ENCODE measurements at regions not wholly inside any gene's neighbourhood (a gene's known extent, or its start where the extent isn't known, plus 50 kb on each side); places are given as distances from the start of the nearest gene placed in this dataset.
"Not testable (repeated sequence)": the region's sequence is repeated elsewhere in the genome, so short reads cannot be mapped to it uniquely, and the experiment has no call there.

DNA sequence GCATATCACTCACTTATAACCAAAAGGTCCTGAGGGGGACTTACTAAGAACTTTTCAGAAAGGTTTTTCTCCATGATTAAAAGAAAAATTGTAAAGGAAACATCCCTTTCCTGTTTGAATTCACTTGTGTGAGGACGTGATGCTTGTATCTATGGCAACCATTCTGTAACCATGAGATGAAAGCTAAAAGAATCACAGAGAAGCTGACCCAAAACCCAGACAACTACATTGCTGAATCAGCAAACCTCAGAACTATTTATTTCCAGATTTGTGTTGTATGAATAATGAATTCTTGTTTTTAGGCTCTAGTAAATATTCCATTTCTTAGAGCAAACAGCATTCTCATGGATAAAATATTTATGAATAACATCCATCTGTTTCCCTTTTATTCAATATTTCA lies 91.2 kb downstream of the RCHY1 start:
- H3K27ac ChIP-seq (ENCODE audit: low read depth, low read length, severe bottlenecking), result no peak overlapping the region
- H3K4me1 ChIP-seq (ENCODE audit: control insufficient read depth, insufficient read depth, low read length, poor library complexity, severe bottlenecking), result no peaks in the 10 kb centered on the region
- H3K4me3 ChIP-seq (ENCODE audit: extremely low read depth, insufficient read depth, low read length, poor library complexity, severe bottlenecking), result no peak overlapping the region
- no peaks in the 10 kb centered on the region for H3K36me3 ChIP-seq (ENCODE audit: control insufficient read depth, insufficient read depth, low read length)
- WGBS, 2 experiments (ENCODE audit: insufficient coverage in 2 of 2), result 60% methylated on average over 1 of the region's 1 CpG; no CpG with 5 or more reads in 1 of the 2 experiments
- H3K9me3 ChIP-seq (ENCODE audit: control insufficient read depth, low read length), result peaks cover 2% of the 10 kb centered on the region

DNA sequence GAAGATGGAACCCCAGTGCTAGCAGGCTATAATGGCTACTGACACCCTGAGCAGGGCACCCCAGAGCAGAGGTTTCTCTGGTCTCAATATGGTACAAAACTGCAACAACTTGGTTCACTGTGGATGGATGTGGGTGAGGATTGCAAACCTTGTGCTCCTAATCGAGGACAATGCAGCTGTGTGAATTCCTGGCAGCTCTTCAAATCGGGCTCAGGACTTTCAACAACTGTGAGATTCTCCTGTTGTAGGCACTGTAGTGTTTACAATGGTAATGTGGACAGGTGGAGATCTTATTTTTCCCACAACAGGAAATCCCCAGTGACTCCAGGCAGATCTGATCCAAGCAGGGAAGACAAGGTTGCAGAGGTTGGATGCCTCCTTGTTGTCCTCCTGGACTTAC lies 101.5 kb downstream of the RCHY1 start:
- Histone ChIP-seq H3K27ac (ENCODE audit: low read depth, low read length, severe bottlenecking) (no peak overlapping the region), H3K4me1 (ENCODE audit: control insufficient read depth, insufficient read depth, low read length, poor library complexity, severe bottlenecking) (no peaks in the 10 kb centered on the region), H3K36me3 (ENCODE audit: control insufficient read depth, insufficient read depth, low read length) (no peaks in the 10 kb centered on the region), H3K9me3 (ENCODE audit: control insufficient read depth, low read length) (no peaks in the 10 kb centered on the region), H3K4me3 (ENCODE audit: extremely low read depth, insufficient read depth, low read length, poor library complexity, severe bottlenecking) (no peak overlapping the region)
- WGBS, 2 experiments (ENCODE audit: insufficient coverage in 2 of 2), result 90 to 100% methylated on average over 1 to 2 of the region's 2 CpGs

DNA sequence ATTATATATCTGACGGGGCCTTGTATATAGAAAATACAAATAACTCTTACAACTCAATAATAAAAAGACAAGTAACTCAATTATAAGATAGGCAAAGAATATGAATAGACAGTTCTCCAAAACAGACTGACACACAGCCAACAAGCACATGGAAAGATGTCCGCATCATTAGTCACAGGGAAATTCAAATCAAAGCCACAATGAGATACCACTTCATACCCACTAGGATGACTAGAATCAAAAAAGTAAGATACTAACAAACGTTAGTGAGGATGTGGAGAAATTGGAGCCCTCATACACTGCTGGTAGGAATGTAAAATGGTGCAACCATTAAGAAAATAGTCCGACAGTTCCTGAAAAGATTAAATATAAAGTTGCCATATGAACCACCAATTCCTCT lies 115.7 kb downstream of the RCHY1 start:
- Histone ChIP-seq H3K27ac (ENCODE audit: low read depth, low read length, severe bottlenecking) (no peak overlapping the region), H3K4me1 (ENCODE audit: control insufficient read depth, insufficient read depth, low read length, poor library complexity, severe bottlenecking) (no peaks in the 10 kb centered on the region), H3K4me3 (ENCODE audit: extremely low read depth, insufficient read depth, low read length, poor library complexity, severe bottlenecking) (no peak overlapping the region), H3K9me3 (ENCODE audit: control insufficient read depth, low read length) (no peaks in the 10 kb centered on the region), H3K36me3 (ENCODE audit: control insufficient read depth, insufficient read depth, low read length) (no peaks in the 10 kb centered on the region)
- no CpG with 5 or more reads among the region's 4 CpGs for WGBS, 2 experiments (ENCODE audit: insufficient coverage in 2 of 2)

DNA sequence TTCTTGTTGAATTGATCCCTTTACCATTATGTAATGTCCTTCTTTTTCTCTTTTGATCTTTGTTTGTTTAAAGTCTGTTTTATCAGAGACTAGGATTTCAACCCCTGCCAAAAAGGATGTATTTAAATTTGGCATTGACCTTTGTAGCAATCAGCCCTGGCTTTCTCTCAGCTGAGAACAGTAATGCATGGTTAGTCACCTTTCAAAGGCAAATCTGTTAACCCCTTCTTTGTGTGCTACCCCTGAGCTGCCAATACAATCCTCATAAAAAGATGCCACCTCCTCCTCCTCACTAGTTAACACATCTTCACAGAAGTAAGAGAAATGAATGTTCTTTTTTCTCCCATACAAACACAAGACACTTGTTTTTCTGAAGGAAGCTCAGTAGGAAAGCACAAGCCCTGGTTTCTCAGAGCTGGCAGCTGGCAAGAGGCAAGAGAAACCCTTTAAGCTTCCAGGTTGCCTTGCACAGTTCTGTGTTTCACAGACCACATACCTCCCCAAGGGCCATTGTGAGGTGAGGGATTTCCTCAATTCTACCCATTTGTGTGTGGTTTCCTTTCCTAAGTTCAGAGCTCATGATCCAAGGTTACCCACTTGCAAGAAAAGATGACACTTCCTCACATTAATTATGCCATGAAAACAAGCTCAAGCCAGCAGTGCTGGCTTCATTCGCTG lies 122.6 kb downstream of the RCHY1 start:
- H3K4me1 ChIP-seq (ENCODE audit: control insufficient read depth, insufficient read depth, low read length, poor library complexity, severe bottlenecking), result no peaks in the 10 kb centered on the region
- H3K9me3 ChIP-seq (ENCODE audit: control insufficient read depth, low read length), result no peaks in the 10 kb centered on the region
- H3K36me3 ChIP-seq (ENCODE audit: control insufficient read depth, insufficient read depth, low read length), result no peaks in the 10 kb centered on the region
- H3K27ac ChIP-seq (ENCODE audit: low read depth, low read length, severe bottlenecking), result no peak overlapping the region
- WGBS, 2 experiments (ENCODE audit: insufficient coverage in 2 of 2), result 88 to 93% methylated on average over 1 of the region's 1 CpG
- no peak overlapping the region for H3K4me3 ChIP-seq (ENCODE audit: extremely low read depth, insufficient read depth, low read length, poor library complexity, severe bottlenecking)

DNA sequence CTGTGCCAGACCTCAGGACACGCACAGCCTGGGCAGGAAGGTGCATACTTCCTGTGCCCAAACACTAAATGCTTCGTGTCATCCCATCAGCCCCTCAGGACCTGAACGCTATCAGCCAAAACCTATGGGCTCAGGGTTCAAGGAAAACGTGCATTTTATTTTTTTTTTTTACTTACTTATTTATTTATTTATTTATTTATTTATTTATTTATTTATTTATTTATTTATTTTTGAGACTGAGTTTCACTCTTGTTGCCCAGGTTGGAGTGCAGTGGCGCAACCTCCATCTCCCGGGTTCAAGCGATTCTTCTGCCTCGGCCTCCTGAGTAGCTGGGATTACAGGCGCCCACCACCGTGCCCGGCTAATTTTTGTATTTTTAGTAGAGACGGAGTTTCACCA lies 127.8 kb downstream of the RCHY1 start:
- H3K27ac ChIP-seq (ENCODE audit: low read depth, low read length, severe bottlenecking); H3K9me3 ChIP-seq (ENCODE audit: control insufficient read depth, low read length); H3K4me3 ChIP-seq (ENCODE audit: extremely low read depth, insufficient read depth, low read length, poor library complexity, severe bottlenecking); H3K4me1 ChIP-seq (ENCODE audit: control insufficient read depth, insufficient read depth, low read length, poor library complexity, severe bottlenecking); H3K36me3 ChIP-seq (ENCODE audit: control insufficient read depth, insufficient read depth, low read length): not testable (repeated sequence)
- 89 to 100% methylated on average over 5 of the region's 12 CpGs for WGBS, 2 experiments (ENCODE audit: insufficient coverage in 2 of 2)

DNA sequence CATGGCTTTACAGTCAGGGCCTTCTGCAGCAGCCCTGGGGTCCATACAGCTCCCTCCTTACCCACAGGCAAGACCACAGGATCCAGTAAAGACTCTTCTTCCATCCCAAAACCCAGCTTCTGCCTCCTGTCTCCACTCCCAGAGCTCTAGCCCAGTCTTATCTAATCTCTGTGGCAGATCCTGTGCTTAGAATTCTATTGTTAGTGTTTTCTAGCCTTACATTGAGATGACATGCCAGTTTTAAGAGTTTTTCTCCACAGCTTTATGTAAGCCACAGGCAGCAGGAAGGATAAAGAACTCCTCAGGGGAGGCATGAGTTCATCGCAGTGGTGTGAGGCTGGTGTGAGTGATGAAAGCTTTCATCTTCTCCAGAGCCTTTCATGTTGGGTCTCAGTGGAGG lies 129.1 kb downstream of the RCHY1 start:
- 60% methylated on average over 1 of the region's 1 CpG; no CpG with 5 or more reads in 1 of the 2 experiments for WGBS, 2 experiments (ENCODE audit: insufficient coverage in 2 of 2)
- Histone ChIP-seq H3K36me3 (ENCODE audit: control insufficient read depth, insufficient read depth, low read length) (no peaks in the 10 kb centered on the region), H3K9me3 (ENCODE audit: control insufficient read depth, low read length) (no peaks in the 10 kb centered on the region), H3K4me1 (ENCODE audit: control insufficient read depth, insufficient read depth, low read length, poor library complexity, severe bottlenecking) (no peaks in the 10 kb centered on the region), H3K27ac (ENCODE audit: low read depth, low read length, severe bottlenecking) (peak overlapping the region; percentile 11), H3K4me3 (ENCODE audit: extremely low read depth, insufficient read depth, low read length, poor library complexity, severe bottlenecking) (no peak overlapping the region)

DNA sequence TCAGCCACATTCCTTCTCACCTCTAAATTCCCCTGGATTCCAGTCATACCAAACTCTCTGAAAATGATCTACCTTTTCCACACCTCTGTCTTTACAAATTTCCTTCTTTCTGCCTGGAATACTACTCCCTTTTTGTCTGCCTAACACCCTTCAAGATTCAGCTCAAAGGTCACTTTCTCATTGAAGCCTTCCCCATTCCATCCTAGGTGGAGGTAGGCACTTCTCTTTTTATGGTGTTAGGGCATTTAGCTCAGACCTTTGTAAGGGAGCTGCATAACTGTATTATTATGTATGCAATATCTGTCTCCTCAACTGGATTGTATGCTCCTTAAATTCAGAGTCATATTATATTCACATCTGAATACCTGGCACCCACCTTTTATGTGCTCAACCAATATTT lies 137.7 kb downstream of the RCHY1 start:
- H3K9me3 ChIP-seq (ENCODE audit: control insufficient read depth, low read length), result peaks cover 10% of the 10 kb centered on the region
- no peaks in the 10 kb centered on the region for H3K36me3 ChIP-seq (ENCODE audit: control insufficient read depth, insufficient read depth, low read length)
- H3K4me1 ChIP-seq (ENCODE audit: control insufficient read depth, insufficient read depth, low read length, poor library complexity, severe bottlenecking), result no peaks in the 10 kb centered on the region
- H3K4me3 ChIP-seq (ENCODE audit: extremely low read depth, insufficient read depth, low read length, poor library complexity, severe bottlenecking), result no peak overlapping the region
- H3K27ac ChIP-seq (ENCODE audit: low read depth, low read length, severe bottlenecking), result no peak overlapping the region

DNA sequence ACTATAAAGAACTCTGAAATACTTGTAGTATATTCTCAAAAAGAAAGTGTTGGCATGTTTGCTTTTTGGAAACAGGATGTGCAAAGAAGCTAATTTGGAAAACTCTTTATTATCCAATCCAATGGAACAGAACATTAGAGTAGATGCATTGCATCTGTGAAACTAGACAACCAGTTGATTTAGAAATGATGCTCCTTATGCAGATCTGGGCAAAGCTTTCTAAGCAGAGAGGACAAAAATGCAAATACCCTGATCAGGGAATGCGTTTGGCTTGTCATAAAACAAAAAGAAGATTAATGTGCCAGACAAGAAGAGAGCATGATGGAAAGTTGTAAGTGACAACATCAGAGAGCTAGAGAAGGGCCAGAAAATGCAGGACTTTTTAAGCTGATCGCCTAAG lies 142.3 kb downstream of the RCHY1 start:
- no peak overlapping the region for H3K4me3 ChIP-seq (ENCODE audit: extremely low read depth, insufficient read depth, low read length, poor library complexity, severe bottlenecking)
- WGBS, 2 experiments (ENCODE audit: insufficient coverage in 2 of 2), result 88 to 90% methylated on average over 1 of the region's 2 CpGs
- H3K27ac ChIP-seq (ENCODE audit: low read depth, low read length, severe bottlenecking), result no peak overlapping the region
- H3K36me3 ChIP-seq (ENCODE audit: control insufficient read depth, insufficient read depth, low read length), result no peaks in the 10 kb centered on the region
- H3K9me3 ChIP-seq (ENCODE audit: control insufficient read depth, low read length), result no peaks in the 10 kb centered on the region
- no peaks in the 10 kb centered on the region for H3K4me1 ChIP-seq (ENCODE audit: control insufficient read depth, insufficient read depth, low read length, poor library complexity, severe bottlenecking)

DNA sequence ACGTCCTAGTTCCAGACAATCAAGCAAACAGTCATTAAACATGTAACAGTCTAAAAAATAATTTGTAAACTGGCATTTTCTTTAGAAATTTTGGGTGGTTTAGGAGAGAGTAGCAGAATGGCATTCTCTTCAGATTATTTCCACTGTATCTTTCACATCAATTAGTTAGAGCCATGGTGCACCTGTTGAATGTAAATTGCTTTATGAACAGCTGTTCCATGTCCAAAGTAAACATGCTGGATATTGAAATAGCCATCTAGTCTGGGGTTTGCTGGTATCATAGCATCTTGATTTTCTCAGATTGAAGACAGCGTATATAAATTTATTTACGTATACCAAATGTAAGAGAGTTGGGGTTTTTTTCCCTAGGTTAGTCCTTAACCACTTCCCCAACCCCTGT lies 143.6 kb downstream of the RCHY1 start:
- no peaks in the 10 kb centered on the region for H3K4me1 ChIP-seq (ENCODE audit: control insufficient read depth, insufficient read depth, low read length, poor library complexity, severe bottlenecking)
- H3K36me3 ChIP-seq (ENCODE audit: control insufficient read depth, insufficient read depth, low read length), result no peaks in the 10 kb centered on the region
- no peak overlapping the region for H3K4me3 ChIP-seq (ENCODE audit: extremely low read depth, insufficient read depth, low read length, poor library complexity, severe bottlenecking)
- H3K27ac ChIP-seq (ENCODE audit: low read depth, low read length, severe bottlenecking), result no peak overlapping the region
- H3K9me3 ChIP-seq (ENCODE audit: control insufficient read depth, low read length), result no peaks in the 10 kb centered on the region
- WGBS, 2 experiments (ENCODE audit: insufficient coverage in 2 of 2), result no CpG with 5 or more reads among the region's 3 CpGs

DNA sequence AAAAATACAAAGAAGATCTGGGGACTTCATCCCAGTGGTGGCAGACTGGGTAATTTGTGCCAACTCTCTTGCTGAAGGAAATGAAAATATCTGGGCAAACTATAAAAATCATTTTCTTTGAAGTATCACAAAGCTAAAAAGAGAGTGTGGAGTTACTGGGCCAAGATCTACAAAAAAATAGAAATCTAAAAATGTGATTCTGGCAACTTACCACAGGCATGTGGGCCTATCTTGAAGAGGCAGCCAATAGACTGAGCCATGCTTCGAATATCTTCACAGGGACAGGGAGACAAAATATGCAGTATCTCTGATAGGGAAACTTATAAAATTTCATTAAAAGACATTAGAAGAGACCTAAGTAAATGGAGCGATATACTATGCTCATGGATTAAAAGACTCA lies 168.8 kb downstream of the RCHY1 start:
- Histone ChIP-seq H3K9me3 (ENCODE audit: control insufficient read depth, low read length) (no peaks in the 10 kb centered on the region), H3K4me3 (ENCODE audit: extremely low read depth, insufficient read depth, low read length, poor library complexity, severe bottlenecking) (no peak overlapping the region), H3K36me3 (ENCODE audit: control insufficient read depth, insufficient read depth, low read length) (no peaks in the 10 kb centered on the region), H3K27ac (ENCODE audit: low read depth, low read length, severe bottlenecking) (no peak overlapping the region), H3K4me1 (ENCODE audit: control insufficient read depth, insufficient read depth, low read length, poor library complexity, severe bottlenecking) (no peaks in the 10 kb centered on the region)
- no CpG with 5 or more reads among the region's 2 CpGs for WGBS, 2 experiments (ENCODE audit: insufficient coverage in 2 of 2)

DNA sequence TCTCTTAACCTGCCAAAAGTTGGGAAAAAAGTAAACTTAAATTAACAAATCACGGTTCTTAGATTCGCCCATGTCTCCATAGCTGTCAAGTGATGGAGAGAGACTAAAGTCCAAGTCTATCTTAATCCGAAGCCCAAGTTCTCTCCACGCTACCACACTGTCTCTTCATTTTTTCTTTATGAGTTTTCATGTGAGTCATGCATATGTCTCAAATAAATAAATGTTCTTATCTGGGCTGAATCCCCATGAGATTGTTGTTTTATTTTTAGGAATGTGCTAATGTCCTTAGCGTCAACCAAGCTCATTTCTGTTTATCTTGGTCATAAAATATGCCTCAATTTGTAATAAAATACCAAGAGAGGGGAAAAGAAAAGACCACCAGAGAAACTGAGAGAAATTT lies 169.3 kb downstream of the RCHY1 start:
- no peak overlapping the region for H3K4me3 ChIP-seq (ENCODE audit: extremely low read depth, insufficient read depth, low read length, poor library complexity, severe bottlenecking)
- no peaks in the 10 kb centered on the region for H3K4me1 ChIP-seq (ENCODE audit: control insufficient read depth, insufficient read depth, low read length, poor library complexity, severe bottlenecking)
- 85 to 92% methylated on average over 2 to 3 of the region's 5 CpGs for WGBS, 2 experiments (ENCODE audit: insufficient coverage in 2 of 2)
- H3K27ac ChIP-seq (ENCODE audit: low read depth, low read length, severe bottlenecking), result no peak overlapping the region
- no peaks in the 10 kb centered on the region for H3K9me3 ChIP-seq (ENCODE audit: control insufficient read depth, low read length)
- no peaks in the 10 kb centered on the region for H3K36me3 ChIP-seq (ENCODE audit: control insufficient read depth, insufficient read depth, low read length)

Measured in mesodermal cell (in vitro differentiated cells).